Adrenal gland (tissue), 9 donors: ENCODE measurements at regions not wholly inside any gene's neighbourhood (a gene's known extent, or its start where the extent isn't known, plus 50 kb on each side); places are given as distances from the start of the nearest gene placed in this dataset.

Experiments used
- DNase-seq, 7 donors: peaks; one replicate each; pipeline ENCODE4 v3.0.0-alpha.2; 2019 to 2020
- H3K27ac ChIP-seq, 5 donors: fragments of 200-600 bp; sonication (generic) in 4 of 5; 1 replicate in 3 of 5; 2 replicates in 2 of 5; pipeline versions ENCODE4 v1.5.1 to v1.8.0; 2016 to 2020; ENCODE audit warnings: mild to moderate bottlenecking in 1 of 5
- H3K27me3 ChIP-seq: fragments of 200-600 bp; 2 replicates; pipeline ENCODE4 v1.8.0; 2021
- H3K36me3 ChIP-seq, 2 donors: fragments of 200-600 bp; replicated peaks in 1 of 2; 1 replicate in 1 of 2; 2 replicates in 1 of 2; pipeline versions ENCODE4 v1.5.1 to v1.8.0; 2018 to 2022
- H3K4me1 ChIP-seq, 2 donors: fragments of 200-600 bp; replicated peaks in 1 of 2; 1 replicate in 1 of 2; 2 replicates in 1 of 2; pipeline versions ENCODE4 v1.5.1 to v1.8.0; 2018 to 2021
- H3K4me3 ChIP-seq, 4 donors: fragments of 200-600 bp; sonication (generic) in 3 of 4; one replicate each; pipeline ENCODE4 v1.5.1; 2016 to 2018
- H3K9me3 ChIP-seq, 3 donors: fragments of 200-600 bp; sonication (generic) in 1 of 3; replicated peaks in 1 of 3; 1 replicate in 2 of 3; 2 replicates in 1 of 3; pipeline versions ENCODE4 v1.5.1 to v1.8.0; 2016 to 2021
- POLR2A ChIP-seq, 2 donors: fragments of 450-650 bp; IDR thresholded peaks; one replicate each; pipeline ENCODE4 v1.6.1; 2017; ENCODE audit warnings: antibody characterized with exemption in 2 of 2, mild to moderate bottlenecking in 2 of 2, moderate library complexity in 1 of 2
- WGBS, 4 donors: extraction: QIAGEN DNeasy Blood & Tissue Kit in 2 of 4; methylation state at CpG; one replicate each; pipeline versions ENCODE4 v1.1.5 to v1.1.7; 2013 to 2017; 5-methylcytosine and 5-hydroxymethylcytosine counted together
- intact Hi-C, 2 donors: fragments of 100-400 bp; cut with DNase I; formaldehyde crosslinking; loops; one replicate each; pipeline versions ENCODE4 v1.14.1 to v1.15.0; 2022 to 2023
- TF ChIP-seq, protein P1 (sequence below), 6 experiments: fragments of 450-650 bp in 4 of 6; fragments of 200-600 bp in 2 of 6; sonication (generic) in 1 of 6; IDR thresholded peaks; 1 replicate in 5 of 6; 2 replicates in 1 of 6; pipeline versions ENCODE4 v1.5.1 to v1.8.0; 2016 to 2021; ENCODE audit warnings: antibody characterized with exemption in 6 of 6, mild to moderate bottlenecking in 2 of 6, moderate library complexity in 1 of 6
- donor health status: healthy with polysubstance abuse.
- donor health status: Bipolar disorder and iron deficiency.
- donor health status: DM: yes; HTN: yes; CAD: no.
- donor health status: DM: no; HTN: no; CAD: no.
- donor health status: DM: no; HTN: no; CAD: no.

DNA sequence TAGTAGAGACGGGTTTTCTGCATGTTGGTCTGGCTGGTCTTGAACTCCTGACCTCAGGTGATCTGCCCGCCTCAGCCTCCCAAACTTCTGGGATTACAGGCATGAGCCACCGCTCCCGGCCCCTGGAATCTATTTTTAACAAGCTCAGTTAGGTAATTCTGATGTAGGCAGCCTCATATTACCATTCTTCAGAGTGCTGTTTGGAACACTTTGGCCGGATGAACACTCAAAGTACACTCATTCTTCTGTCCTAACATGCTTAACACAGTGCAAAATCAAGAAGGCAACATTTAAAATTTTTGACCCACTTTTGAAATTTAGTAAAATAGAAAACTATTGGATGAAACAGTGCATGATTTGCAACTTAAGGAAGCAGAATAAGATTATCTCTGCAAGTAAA is 586.7 kb upstream of the CHORDC1 start:
- H3K4me1 ChIP-seq: no peaks in the 10 kb centered on the region
- intact Hi-C loops: no loop called here
- H3K27ac ChIP-seq: no peak overlapping the region
- H3K9me3 ChIP-seq: no peaks in the 10 kb centered on the region
- H3K4me3 ChIP-seq: no peak overlapping the region
- TF ChIP-seq POLR2A (IDR thresholded peaks at IDR 0.05): no peak
- TF ChIP-seq, protein P1, sequence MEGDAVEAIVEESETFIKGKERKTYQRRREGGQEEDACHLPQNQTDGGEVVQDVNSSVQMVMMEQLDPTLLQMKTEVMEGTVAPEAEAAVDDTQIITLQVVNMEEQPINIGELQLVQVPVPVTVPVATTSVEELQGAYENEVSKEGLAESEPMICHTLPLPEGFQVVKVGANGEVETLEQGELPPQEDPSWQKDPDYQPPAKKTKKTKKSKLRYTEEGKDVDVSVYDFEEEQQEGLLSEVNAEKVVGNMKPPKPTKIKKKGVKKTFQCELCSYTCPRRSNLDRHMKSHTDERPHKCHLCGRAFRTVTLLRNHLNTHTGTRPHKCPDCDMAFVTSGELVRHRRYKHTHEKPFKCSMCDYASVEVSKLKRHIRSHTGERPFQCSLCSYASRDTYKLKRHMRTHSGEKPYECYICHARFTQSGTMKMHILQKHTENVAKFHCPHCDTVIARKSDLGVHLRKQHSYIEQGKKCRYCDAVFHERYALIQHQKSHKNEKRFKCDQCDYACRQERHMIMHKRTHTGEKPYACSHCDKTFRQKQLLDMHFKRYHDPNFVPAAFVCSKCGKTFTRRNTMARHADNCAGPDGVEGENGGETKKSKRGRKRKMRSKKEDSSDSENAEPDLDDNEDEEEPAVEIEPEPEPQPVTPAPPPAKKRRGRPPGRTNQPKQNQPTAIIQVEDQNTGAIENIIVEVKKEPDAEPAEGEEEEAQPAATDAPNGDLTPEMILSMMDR (IDR thresholded peaks at IDR 0.05): no peak
- H3K36me3 ChIP-seq: no peaks in the 10 kb centered on the region
- H3K27me3 ChIP-seq: no peaks in the 10 kb centered on the region
- WGBS, 4 donors: 75 to 79% (median 77%) methylated on average over 5 of the region's 5 CpGs
- DNase-seq: no peak

DNA sequence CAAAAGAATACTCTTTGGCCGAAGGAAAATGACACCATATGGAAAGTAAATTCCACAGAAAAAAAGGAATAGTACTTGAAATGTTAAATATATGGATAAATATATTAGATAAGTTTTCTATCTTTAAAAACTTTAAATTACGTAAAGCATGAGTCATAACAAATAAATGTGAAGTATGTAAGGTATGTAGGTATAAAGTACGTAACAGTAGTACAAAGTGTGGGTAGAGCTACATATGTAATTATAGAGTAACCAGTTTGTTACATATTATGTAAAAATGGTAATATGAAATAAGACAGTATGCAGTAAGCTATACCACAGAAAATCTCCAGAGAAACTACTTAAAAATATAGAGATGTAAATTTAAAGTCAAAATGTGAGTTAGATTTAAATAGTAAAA is 582.3 kb upstream of the CHORDC1 start:
- Histone ChIP-seq H3K4me3 (no peak overlapping the region), H3K4me1 (no peaks in the 10 kb centered on the region), H3K27me3 (no peaks in the 10 kb centered on the region), H3K27ac (no peak overlapping the region), H3K9me3 (no peaks in the 10 kb centered on the region), H3K36me3 (no peaks in the 10 kb centered on the region)
- intact Hi-C loops: no loop called here
- WGBS, 4 donors: 80 to 88% (median 87%) methylated on average over 3 of the region's 3 CpGs
- DNase-seq: no peak
- TF ChIP-seq POLR2A (IDR thresholded peaks at IDR 0.05): no peak
- TF ChIP-seq, protein P1 (IDR thresholded peaks at IDR 0.05): no peak

DNA sequence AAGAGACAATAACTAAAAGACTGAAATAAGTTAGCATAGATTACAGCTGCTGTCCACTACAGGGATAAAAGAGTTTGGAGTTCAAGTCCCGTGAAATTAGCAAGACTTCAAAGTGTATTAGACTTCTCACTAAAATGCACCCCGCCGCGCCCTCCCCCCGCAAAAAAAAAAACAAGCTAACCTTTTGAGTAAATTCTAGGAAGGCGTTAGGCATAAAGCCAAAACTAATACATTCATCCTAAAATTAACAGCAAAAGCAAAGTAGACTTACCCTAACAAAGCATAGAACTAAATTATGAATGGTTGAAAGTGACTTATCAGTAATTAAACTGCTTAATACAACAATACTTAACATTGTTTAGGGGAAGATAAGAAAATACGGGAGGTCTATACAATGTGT is 581.0 kb upstream of the CHORDC1 start:
- H3K36me3 ChIP-seq: no peaks in the 10 kb centered on the region
- no peak for DNase-seq
- H3K27ac ChIP-seq: no peak overlapping the region
- H3K4me1 ChIP-seq: no peaks in the 10 kb centered on the region
- H3K4me3 ChIP-seq: no peak overlapping the region
- H3K9me3 ChIP-seq: no peaks in the 10 kb centered on the region
- intact Hi-C loops: no loop called here
- TF ChIP-seq POLR2A (IDR thresholded peaks at IDR 0.05): no peak
- TF ChIP-seq, protein P1 (IDR thresholded peaks at IDR 0.05): no peak
- 67 to 78% (median 74%) methylated on average over 7 of the region's 7 CpGs for WGBS, 4 donors
- no peaks in the 10 kb centered on the region for H3K27me3 ChIP-seq

DNA sequence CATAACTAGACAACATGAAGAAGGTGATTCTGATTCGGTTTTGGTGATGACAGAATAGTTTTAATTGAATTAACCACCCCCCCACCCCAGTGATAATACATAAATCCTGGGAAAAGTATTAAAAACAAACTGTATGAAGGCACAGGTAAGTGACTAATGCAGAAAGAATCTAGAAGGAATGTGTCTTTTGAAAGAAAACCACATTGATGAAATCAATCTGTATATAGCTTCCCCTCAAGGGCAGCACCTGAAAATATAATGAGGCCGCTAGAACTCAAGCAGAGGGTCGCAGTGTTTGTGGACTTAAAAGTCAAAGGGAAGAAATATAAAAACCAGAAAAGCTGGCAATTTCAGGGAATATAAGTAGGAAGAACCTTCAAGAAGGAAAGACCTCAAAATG is 580.5 kb upstream of the CHORDC1 start:
- H3K27me3 ChIP-seq: no peaks in the 10 kb centered on the region
- H3K36me3 ChIP-seq: no peaks in the 10 kb centered on the region
- H3K27ac ChIP-seq: no peak overlapping the region
- no peak for DNase-seq
- WGBS, 4 donors: 58 to 81% (median 67%) methylated on average over 3 of the region's 3 CpGs
- H3K4me3 ChIP-seq: no peak overlapping the region
- no peaks in the 10 kb centered on the region for H3K4me1 ChIP-seq
- TF ChIP-seq, protein P1 (IDR thresholded peaks at IDR 0.05): no peak
- no peak for TF ChIP-seq POLR2A (IDR thresholded peaks at IDR 0.05)
- intact Hi-C loops: no loop called here
- no peaks in the 10 kb centered on the region for H3K9me3 ChIP-seq
